Urinary bladder (tissue), 3 donors: ENCODE measurements at regions not wholly inside any gene's neighbourhood (a gene's known extent, or its start where the extent isn't known, plus 50 kb on each side); places are given as distances from the start of the nearest gene placed in this dataset.

ENCODE experiments used
- DNase-seq: peaks from one replicate; pipeline ENCODE4 v3.0.0-alpha.2; 2015; ENCODE audit errors: extremely low spot score
- H3K27ac ChIP-seq: one replicate; pipeline ENCODE4 v1.5.1; 2013; ENCODE audit warnings: low read depth, mild to moderate bottlenecking, moderate library complexity
- H3K36me3 ChIP-seq: one replicate; pipeline ENCODE4 v1.6.1; 2013; ENCODE audit warnings: mild to moderate bottlenecking, moderate library complexity; ENCODE audit not compliant: insufficient read depth
- H3K4me1 ChIP-seq: one replicate; pipeline ENCODE4 v1.6.1; 2013; ENCODE audit warnings: mild to moderate bottlenecking, moderate library complexity; ENCODE audit not compliant: insufficient read depth
- H3K4me3 ChIP-seq: one replicate; pipeline ENCODE4 v1.5.1; 2013; ENCODE audit warnings: low read depth, low read length
- WGBS: extraction: QIAGEN DNeasy Blood & Tissue Kit; methylation state at CpG from one replicate; pipeline ENCODE4 v1.1.7; 2013; 5-methylcytosine and 5-hydroxymethylcytosine counted together
- donor health status: healthy with polysubstance abuse.
- donor health status: healthy.

DNA sequence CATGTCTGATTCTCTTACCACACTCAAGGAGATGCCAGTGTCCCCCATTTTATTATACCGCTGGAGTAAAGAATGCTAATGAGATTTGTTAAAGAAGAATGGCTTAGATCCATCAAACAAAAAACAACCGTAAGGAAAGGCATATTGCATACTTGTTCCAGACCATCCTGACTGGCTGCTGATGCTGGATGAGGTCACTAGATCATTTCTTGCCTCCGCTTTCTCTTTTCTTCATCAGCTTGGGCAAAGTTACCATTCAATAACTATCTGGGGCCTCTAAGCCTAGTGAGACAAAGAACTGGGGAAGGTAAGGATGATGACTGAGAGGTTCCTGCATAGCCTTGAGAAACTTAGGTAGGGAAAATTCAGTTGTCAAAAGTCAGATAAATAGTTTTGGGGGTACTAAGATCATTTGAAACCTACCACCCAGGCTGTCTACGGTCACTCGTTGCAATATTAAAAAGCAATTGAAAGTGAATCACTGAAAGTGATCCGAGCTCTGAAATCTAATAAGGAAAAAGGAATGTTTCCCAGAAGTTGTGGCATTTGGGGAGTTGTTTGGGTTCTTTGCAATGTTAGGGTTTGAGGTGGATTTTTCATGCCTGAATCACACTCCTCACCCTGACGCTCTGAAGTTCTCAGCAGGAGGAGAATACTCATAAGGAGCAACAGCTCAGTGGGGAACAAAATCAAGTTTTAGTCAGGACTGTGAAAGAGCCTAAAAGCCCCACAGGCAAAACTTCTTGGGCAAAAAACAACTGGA is 176.8 kb downstream of the HHIPL2 start:
- WGBS: 93% methylated on average over 7 of the region's 7 CpGs
- DNase-seq: no peak
- Histone ChIP-seq H3K36me3 (no peaks in the 10 kb centered on the region), H3K27ac (no peak overlapping the region), H3K4me1 (no peaks in the 10 kb centered on the region), H3K4me3 (no peak overlapping the region)

GRCh38 chr1:222370081-222370912 is 177.6 kb downstream of the HHIPL2 start:
- no peak overlapping the region for H3K4me3 ChIP-seq
- DNase-seq: no peak
- no peak overlapping the region for H3K27ac ChIP-seq
- 85% methylated on average over 10 of the region's 10 CpGs for WGBS
- no peaks in the 10 kb centered on the region for H3K4me1 ChIP-seq
- H3K36me3 ChIP-seq: no peaks in the 10 kb centered on the region

DNA sequence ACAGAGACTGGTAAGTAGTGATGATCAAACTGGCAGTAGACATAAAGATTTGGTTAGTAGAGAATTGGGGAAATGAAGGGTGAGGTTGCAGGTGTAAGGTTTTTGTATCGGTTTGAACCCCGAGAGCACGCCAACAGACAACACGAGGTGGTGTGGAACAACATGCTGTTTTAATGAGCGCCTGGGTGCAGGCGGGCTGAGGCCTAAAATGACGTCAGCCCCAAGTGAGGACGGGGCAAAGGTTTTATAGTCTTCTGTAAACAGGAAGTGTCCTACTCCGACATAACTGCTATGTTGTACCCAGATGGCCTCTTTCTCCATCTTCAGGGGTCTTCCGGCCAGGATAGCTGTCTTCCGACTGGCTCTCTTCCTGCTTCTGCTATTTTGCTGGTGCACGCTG is 178.8 kb downstream of the HHIPL2 start:
- Histone ChIP-seq H3K27ac (no peak overlapping the region), H3K4me3 (no peak overlapping the region), H3K36me3 (no peaks in the 10 kb centered on the region), H3K4me1 (no peaks in the 10 kb centered on the region)
- WGBS: 70% methylated on average over 12 of the region's 12 CpGs
- no peak for DNase-seq

- Histone ChIP-seq H3K4me1 (no peaks in the 10 kb centered on the region), H3K27ac (no peak overlapping the region), H3K36me3 (no peaks in the 10 kb centered on the region), H3K4me3 (no peak overlapping the region)
- WGBS: 50% methylated on average over 1 of the region's 1 CpG
- no peak for DNase-seq
Measured at GRCh38 chr1:222358100-222358499, 189.8 kb downstream of the HHIPL2 start.

DNA sequence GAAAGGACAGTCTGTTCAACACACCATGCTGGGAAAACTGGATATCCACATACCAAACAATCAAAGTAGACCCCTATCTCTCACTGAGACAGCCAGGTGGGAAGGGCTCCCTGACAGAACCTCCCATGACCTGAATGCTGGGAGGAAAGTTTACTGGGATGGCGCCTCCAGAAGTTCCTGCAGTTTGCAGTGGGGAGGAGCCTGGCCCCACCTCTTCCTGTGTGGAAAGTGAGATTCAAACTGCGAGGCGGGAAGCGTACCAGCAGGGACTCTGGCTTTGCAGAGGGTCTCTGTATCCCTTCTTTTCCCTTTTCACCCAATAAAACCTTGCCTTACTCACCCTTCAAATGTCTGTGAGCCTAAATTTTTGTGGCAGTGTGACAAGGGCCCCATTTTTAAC is 190.7 kb downstream of the HHIPL2 start:
- no peak for DNase-seq
- Histone ChIP-seq H3K27ac (no peak overlapping the region), H3K4me3 (no peak overlapping the region), H3K36me3 (no peaks in the 10 kb centered on the region), H3K4me1 (no peaks in the 10 kb centered on the region)
- WGBS: 82% methylated on average over 4 of the region's 4 CpGs

GRCh38 chr1:222347627-222348026 is 200.3 kb downstream of the HHIPL2 start:
- no peaks in the 10 kb centered on the region for H3K36me3 ChIP-seq
- WGBS: 90% methylated on average over 3 of the region's 3 CpGs
- no peak overlapping the region for H3K27ac ChIP-seq
- H3K4me1 ChIP-seq: no peaks in the 10 kb centered on the region
- DNase-seq: no peak
- no peak overlapping the region for H3K4me3 ChIP-seq

DNA sequence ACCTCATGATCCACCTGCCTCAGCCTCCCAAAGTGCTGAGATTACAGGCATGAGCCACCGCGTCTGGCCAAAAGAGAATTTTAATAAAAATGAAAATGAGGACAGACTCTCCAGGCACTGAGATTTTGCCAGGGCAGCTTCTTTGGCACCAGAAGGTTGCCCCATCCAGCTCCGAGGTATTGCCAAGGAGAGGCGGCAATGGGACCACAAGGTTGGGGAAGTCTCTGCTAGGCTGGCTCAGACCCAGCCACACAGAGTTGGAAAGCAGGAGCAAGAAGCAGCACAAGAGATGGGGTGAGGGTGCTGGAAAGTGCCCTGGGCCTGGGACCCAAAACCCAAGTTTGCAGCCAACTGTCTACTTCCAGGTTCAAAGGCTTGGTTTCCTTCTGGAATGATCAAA is 200.9 kb downstream of the HHIPL2 start:
- 96% methylated on average over 4 of the region's 4 CpGs for WGBS
- H3K4me3 ChIP-seq: no peak overlapping the region
- no peaks in the 10 kb centered on the region for H3K4me1 ChIP-seq
- no peak overlapping the region for H3K27ac ChIP-seq
- no peaks in the 10 kb centered on the region for H3K36me3 ChIP-seq
- no peak for DNase-seq

DNA sequence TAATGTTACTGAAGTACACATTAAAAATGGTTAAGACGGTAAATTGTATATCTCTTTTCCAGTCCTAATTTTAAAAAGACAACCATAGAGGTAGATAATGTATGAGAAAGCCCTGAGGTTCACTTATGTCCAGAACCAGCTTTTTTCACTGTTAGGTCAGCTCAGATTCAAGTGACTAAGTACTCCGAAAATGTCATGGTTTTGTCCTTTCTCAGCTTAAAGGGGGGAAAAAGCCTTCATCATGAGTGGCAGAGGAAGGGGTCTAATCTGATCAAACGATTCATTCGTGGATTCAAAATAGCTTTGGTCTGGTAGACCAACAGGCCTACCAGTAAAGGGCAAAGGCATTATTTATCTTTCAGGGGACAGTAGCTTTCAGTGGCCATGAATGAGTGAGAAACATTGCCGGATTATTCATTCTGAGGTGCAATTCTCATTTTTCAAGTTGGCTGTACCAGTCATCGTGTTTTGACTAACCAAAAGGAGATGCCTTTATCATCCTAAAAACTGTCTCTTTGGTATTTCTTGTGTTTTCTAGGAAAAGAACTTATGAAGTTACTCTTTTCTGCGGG is 208.4 kb downstream of the HHIPL2 start:
- H3K4me3 ChIP-seq: no peak overlapping the region
- no peak for DNase-seq
- WGBS: 65% methylated on average over 7 of the region's 7 CpGs
- no peak overlapping the region for H3K27ac ChIP-seq
- H3K36me3 ChIP-seq: no peaks in the 10 kb centered on the region
- H3K4me1 ChIP-seq: no peaks in the 10 kb centered on the region

GRCh38 chr1:222335586-222335985 is 212.3 kb downstream of the HHIPL2 start:
- no peaks in the 10 kb centered on the region for H3K36me3 ChIP-seq
- 78% methylated on average over 1 of the region's 1 CpG for WGBS
- no peak overlapping the region for H3K4me3 ChIP-seq
- no peaks in the 10 kb centered on the region for H3K4me1 ChIP-seq
- H3K27ac ChIP-seq: no peak overlapping the region
- no peak for DNase-seq

DNA sequence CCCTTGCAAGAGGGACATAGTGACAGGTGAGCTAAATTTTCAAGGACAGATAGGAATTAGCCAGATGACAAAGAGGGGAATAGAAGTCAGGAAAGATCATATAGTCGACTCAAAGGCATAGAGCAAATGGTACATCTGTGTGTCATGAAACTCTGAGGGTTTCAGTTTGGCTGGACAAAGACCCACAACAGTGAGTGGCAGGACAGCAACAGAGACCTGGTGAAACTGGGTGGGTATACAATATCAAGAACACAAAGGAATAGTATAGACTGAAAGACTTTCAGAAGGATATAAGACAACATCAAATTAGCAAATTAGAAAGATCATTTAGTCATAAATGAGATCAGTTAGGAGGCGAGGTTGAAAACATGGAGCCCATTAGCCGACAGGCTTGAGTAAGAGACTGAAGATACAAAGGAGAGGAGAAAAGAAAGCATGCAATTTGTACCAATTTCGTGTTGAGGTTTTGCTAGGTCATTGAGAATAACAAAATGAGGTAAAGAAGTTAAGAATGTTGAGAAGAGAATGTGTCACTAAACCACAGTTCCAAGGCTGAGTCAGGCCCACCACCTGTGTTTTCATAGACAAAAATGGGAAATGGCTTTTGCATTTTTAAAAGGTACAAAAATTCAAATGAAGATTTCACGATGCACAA is 213.8 kb downstream of the HHIPL2 start:
- no peak for DNase-seq
- H3K27ac ChIP-seq: no peak overlapping the region
- no peaks in the 10 kb centered on the region for H3K4me1 ChIP-seq
- 89% methylated on average over 5 of the region's 5 CpGs for WGBS
- no peaks in the 10 kb centered on the region for H3K36me3 ChIP-seq
- H3K4me3 ChIP-seq: no peak overlapping the region

- Histone ChIP-seq H3K4me1 (no peaks in the 10 kb centered on the region), H3K4me3 (no peak overlapping the region), H3K36me3 (no peaks in the 10 kb centered on the region), H3K27ac (no peak overlapping the region)
- DNase-seq: no peak
Measured at GRCh38 chr1:222331765-222332164, 216.1 kb downstream of the HHIPL2 start.

- no peak for DNase-seq
- no peaks in the 10 kb centered on the region for H3K36me3 ChIP-seq
- no peaks in the 10 kb centered on the region for H3K4me1 ChIP-seq
- H3K27ac ChIP-seq: no peak overlapping the region
- H3K4me3 ChIP-seq: no peak overlapping the region
- 23% methylated on average over 1 of the region's 1 CpG for WGBS
Measured at GRCh38 chr1:222331340-222331739, 216.6 kb downstream of the HHIPL2 start.

- no peak overlapping the region for H3K4me3 ChIP-seq
- H3K4me1 ChIP-seq: no peaks in the 10 kb centered on the region
- 86% methylated on average over 3 of the region's 3 CpGs for WGBS
- H3K27ac ChIP-seq: no peak overlapping the region
- no peak for DNase-seq
- H3K36me3 ChIP-seq: no peaks in the 10 kb centered on the region
Measured at GRCh38 chr1:222329493-222330045, 218.3 kb downstream of the HHIPL2 start.
